ENCODE measurements at regions not wholly inside any gene's neighbourhood (a gene's known extent, or its start where the extent isn't known, plus 50 kb on each side); places are given as distances from the start of the nearest gene placed in this dataset.

DNA sequence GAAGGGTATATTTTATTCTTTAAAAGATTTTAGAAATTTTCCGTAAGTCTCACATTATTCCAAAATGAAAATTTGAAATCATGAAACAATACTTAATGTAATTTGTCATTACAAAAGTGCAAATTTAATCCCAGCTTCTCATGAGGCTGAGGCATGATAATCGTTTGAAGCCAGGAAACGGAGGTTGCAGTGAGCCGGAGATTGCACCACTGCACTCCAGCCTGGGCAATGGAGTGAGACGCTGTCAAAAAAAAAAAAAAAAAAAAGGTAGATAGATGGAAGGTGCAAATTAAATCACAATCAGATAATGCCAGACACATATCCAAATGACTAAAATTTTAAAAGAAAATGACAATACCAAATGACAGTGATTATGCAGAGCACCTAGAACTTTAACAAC, 644.2 kb downstream of the FAM181B start:
- TF ChIP-seq, protein P1, sequence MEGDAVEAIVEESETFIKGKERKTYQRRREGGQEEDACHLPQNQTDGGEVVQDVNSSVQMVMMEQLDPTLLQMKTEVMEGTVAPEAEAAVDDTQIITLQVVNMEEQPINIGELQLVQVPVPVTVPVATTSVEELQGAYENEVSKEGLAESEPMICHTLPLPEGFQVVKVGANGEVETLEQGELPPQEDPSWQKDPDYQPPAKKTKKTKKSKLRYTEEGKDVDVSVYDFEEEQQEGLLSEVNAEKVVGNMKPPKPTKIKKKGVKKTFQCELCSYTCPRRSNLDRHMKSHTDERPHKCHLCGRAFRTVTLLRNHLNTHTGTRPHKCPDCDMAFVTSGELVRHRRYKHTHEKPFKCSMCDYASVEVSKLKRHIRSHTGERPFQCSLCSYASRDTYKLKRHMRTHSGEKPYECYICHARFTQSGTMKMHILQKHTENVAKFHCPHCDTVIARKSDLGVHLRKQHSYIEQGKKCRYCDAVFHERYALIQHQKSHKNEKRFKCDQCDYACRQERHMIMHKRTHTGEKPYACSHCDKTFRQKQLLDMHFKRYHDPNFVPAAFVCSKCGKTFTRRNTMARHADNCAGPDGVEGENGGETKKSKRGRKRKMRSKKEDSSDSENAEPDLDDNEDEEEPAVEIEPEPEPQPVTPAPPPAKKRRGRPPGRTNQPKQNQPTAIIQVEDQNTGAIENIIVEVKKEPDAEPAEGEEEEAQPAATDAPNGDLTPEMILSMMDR (IDR thresholded peaks at IDR 0.05), result no peak
- TF ChIP-seq POLR2A (IDR thresholded peaks at IDR 0.05), result no peak
